A673 (cell line): ENCODE measurements at regions not wholly inside any gene's neighbourhood (a gene's known extent, or its start where the extent isn't known, plus 50 kb on each side); places are given as distances from the start of the nearest gene placed in this dataset.

Experiments used
- BruUV-seq: library from RNA; stranded (reverse); fragments of 400-500 nt; replicated peaks from 2 replicates; lab custom pipeline; 2021; lab: Mats Ljungman, UMichigan
- CTCF ChIA-PET: fragments of 300-600 bp; sonication (Branson Sonifier 250); formaldehyde crosslinking; loops from one replicate; lab custom pipeline; 2022; ENCODE audit warnings: antibody characterized with exemption; lab: Charles Lee
- POLR2A ChIA-PET: fragments of 300-600 bp; sonication (Branson Sonifier 250); formaldehyde crosslinking; loops from one replicate; lab custom pipeline; 2022; ENCODE audit warnings: antibody characterized with exemption; ENCODE audit not compliant: low non-redundant PET; lab: Charles Lee
- DNase-seq: peaks from one replicate; pipeline ENCODE4 v3.0.0-alpha.2; 2015; ENCODE audit warnings: low spot score
- H3K27ac ChIP-seq: fragments of 200-600 bp; sonication (generic); 2 replicates; pipeline ENCODE4 v1.5.1; 2016; ENCODE audit warnings: mixed run types, low read depth, mild to moderate bottlenecking, mixed read lengths, antibody characterized with exemption, low read length; ENCODE audit not compliant: poor library complexity, severe bottlenecking
- H3K27me3 ChIP-seq: fragments of 200-600 bp; sonication (generic); replicated peaks from 2 replicates; pipeline ENCODE4 v1.6.1; 2017; ENCODE audit warnings: mixed run types, low read depth, mild to moderate bottlenecking, mixed read lengths, antibody characterized with exemption, low read length; ENCODE audit not compliant: insufficient read depth, poor library complexity
- H3K36me3 ChIP-seq: fragments of 200-600 bp; sonication (generic); 2 replicates; pipeline ENCODE4 v1.6.1; 2016; ENCODE audit warnings: mixed run types, mild to moderate bottlenecking, mixed read lengths, antibody characterized with exemption, low read length; ENCODE audit not compliant: insufficient read depth, poor library complexity, severe bottlenecking
- H3K4me1 ChIP-seq: fragments of 200-600 bp; sonication (generic); 2 replicates; pipeline ENCODE4 v1.6.1; 2017; ENCODE audit warnings: mixed run types, mild to moderate bottlenecking, mixed read lengths, antibody characterized with exemption, low read length; ENCODE audit not compliant: insufficient read depth, poor library complexity, severe bottlenecking
- H3K4me3 ChIP-seq: fragments of 200-600 bp; sonication (generic); 2 replicates; pipeline ENCODE4 v1.5.1; 2016; ENCODE audit warnings: low read depth, mixed run types, mild to moderate bottlenecking, mixed read lengths, low read length; ENCODE audit not compliant: poor library complexity, severe bottlenecking
- H3K9me3 ChIP-seq: fragments of 200-600 bp; sonication (generic); 2 replicates; pipeline ENCODE4 v1.6.1; 2016; ENCODE audit warnings: mixed run types, low read depth, mild to moderate bottlenecking, mixed read lengths, antibody characterized with exemption, low read length; ENCODE audit not compliant: poor library complexity, severe bottlenecking
- EZH2 ChIP-seq: fragments of 200-600 bp; sonication (generic); IDR thresholded peaks from 2 replicates; pipeline ENCODE4 v1.6.1; 2017; ENCODE audit warnings: borderline replicate concordance, low read depth, mild to moderate bottlenecking, mixed read lengths, antibody characterized with exemption, low read length; ENCODE audit not compliant: poor library complexity, severe bottlenecking
- intact Hi-C: fragments of 100-400 bp; cut with micrococcal nuclease; formaldehyde crosslinking; loops from one replicate; pipeline ENCODE4 v1.10.0; 2022; ENCODE audit not compliant: unreplicated experiment
- TF ChIP-seq, protein P1 (sequence below): fragments of 300-800, 200-600 bp; sonication (generic); conservative IDR thresholded peaks from 2 replicates; pipeline ENCODE4 v1.5.1; 2017; ENCODE audit warnings: low read depth, mild to moderate bottlenecking, antibody characterized with exemption, low read length, moderate library complexity, mixed read lengths

GRCh38 chr6:74997646-74998045, 208.2 kb downstream of the COL12A1 start:
- no TSS peak for BruUV-seq
- no peaks in the 10 kb centered on the region for H3K27me3 ChIP-seq
- no peaks in the 10 kb centered on the region for H3K4me1 ChIP-seq
- no peak overlapping the region for H3K4me3 ChIP-seq
- intact Hi-C loops: no loop called here
- POLR2A ChIA-PET: no interaction called here
- TF ChIP-seq EZH2: no peak
- CTCF ChIA-PET: no interaction called here
- H3K9me3 ChIP-seq: no peaks in the 10 kb centered on the region
- no peak for DNase-seq
- H3K27ac ChIP-seq: no peak overlapping the region
- H3K36me3 ChIP-seq: no peaks in the 10 kb centered on the region

- no peaks in the 10 kb centered on the region for H3K9me3 ChIP-seq
- H3K36me3 ChIP-seq: no peaks in the 10 kb centered on the region
- no TSS peak for BruUV-seq
- H3K27me3 ChIP-seq: no peaks in the 10 kb centered on the region
- no peak overlapping the region for H3K27ac ChIP-seq
- CTCF ChIA-PET: no interaction called here
- POLR2A ChIA-PET: no interaction called here
- H3K4me1 ChIP-seq: no peaks in the 10 kb centered on the region
- TF ChIP-seq, protein P1, sequence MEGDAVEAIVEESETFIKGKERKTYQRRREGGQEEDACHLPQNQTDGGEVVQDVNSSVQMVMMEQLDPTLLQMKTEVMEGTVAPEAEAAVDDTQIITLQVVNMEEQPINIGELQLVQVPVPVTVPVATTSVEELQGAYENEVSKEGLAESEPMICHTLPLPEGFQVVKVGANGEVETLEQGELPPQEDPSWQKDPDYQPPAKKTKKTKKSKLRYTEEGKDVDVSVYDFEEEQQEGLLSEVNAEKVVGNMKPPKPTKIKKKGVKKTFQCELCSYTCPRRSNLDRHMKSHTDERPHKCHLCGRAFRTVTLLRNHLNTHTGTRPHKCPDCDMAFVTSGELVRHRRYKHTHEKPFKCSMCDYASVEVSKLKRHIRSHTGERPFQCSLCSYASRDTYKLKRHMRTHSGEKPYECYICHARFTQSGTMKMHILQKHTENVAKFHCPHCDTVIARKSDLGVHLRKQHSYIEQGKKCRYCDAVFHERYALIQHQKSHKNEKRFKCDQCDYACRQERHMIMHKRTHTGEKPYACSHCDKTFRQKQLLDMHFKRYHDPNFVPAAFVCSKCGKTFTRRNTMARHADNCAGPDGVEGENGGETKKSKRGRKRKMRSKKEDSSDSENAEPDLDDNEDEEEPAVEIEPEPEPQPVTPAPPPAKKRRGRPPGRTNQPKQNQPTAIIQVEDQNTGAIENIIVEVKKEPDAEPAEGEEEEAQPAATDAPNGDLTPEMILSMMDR: no peak
- no peak for TF ChIP-seq EZH2
- intact Hi-C loops: no loop called here
- H3K4me3 ChIP-seq: no peak overlapping the region
- DNase-seq: no peak
Measured at GRCh38 chr6:74993136-74993535, 212.7 kb downstream of the COL12A1 start.

DNA sequence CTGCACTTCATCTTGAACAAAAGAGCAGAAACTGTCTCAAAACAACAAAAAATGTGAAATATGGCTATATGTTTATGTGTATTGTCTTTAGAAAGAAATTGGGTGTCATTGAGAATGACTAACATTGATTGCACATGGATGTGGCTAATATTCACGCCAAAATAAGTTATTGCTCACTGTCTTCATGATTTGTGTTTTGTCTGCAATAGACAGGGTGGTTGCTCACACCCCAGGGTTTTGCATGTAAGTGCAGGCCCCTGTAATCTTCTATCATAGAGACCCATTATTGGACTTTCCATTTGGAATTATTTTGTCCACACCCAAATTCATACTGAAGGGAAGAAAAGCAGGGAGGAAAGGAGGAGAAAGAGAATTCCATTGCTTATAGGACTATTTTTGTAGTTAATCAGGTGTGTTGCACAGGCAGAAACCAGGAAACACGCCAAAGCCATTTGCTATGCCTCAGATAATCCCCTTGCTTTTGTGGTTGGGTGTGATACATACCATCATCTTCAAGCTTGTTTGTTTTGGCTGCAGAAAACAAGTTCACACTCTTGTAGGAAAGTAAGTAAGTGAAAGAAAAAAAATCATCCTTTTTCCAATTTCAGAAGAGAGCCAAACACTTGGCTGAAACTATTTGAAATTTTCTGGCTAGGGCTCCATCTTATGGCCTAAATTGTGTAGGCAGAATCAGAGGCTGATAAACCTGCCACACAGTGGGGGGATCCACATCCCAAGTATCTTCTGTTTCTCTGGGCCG, 214.1 kb downstream of the COL12A1 start:
- Histone ChIP-seq H3K9me3 (no peaks in the 10 kb centered on the region), H3K36me3 (no peaks in the 10 kb centered on the region), H3K27me3 (no peaks in the 10 kb centered on the region), H3K27ac (no peak overlapping the region), H3K4me1 (no peaks in the 10 kb centered on the region), H3K4me3 (no peak overlapping the region)
- intact Hi-C loops: no loop called here
- TF ChIP-seq, protein P1: no peak
- TF ChIP-seq EZH2: no peak
- no peak for DNase-seq
- ChIA-PET POLR2A (no interaction called here), CTCF (no interaction called here)
- no TSS peak for BruUV-seq

GRCh38 chr6:74979065-74979766, 226.6 kb downstream of the COL12A1 start:
- ChIA-PET CTCF (no interaction called here), POLR2A (no interaction called here)
- BruUV-seq: no TSS peak

More at GRCh38 chr6:74979065-74979766, 226.6 kb downstream of the COL12A1 start:
- Histone ChIP-seq H3K4me1 (no peaks in the 10 kb centered on the region), H3K36me3 (no peaks in the 10 kb centered on the region), H3K4me3 (no peak overlapping the region), H3K27me3 (no peaks in the 10 kb centered on the region), H3K9me3 (no peaks in the 10 kb centered on the region), H3K27ac (no peak overlapping the region)
- TF ChIP-seq, protein P1: no peak
- no peak for TF ChIP-seq EZH2
- DNase-seq: no peak
- intact Hi-C loops: no loop called here
